OCI-LY7 (cell line): ENCODE measurements at regions not wholly inside any gene's neighbourhood (a gene's known extent, or its start where the extent isn't known, plus 50 kb on each side); places are given as distances from the start of the nearest gene placed in this dataset.

Experiments
- BruUV-seq: library from RNA; stranded (reverse); fragments of 400-500 nt; replicated peaks from 2 replicates; lab custom pipeline; 2021; lab: Mats Ljungman, UMichigan
- CTCF ChIA-PET: fragments of 300-600 bp; sonication (Branson Sonifier 250); formaldehyde crosslinking; loops from one replicate; lab custom pipeline; 2022; ENCODE audit warnings: antibody characterized with exemption; ENCODE audit not compliant: unreplicated experiment; lab: Charles Lee
- POLR2A ChIA-PET: fragments of 300-600 bp; sonication (Branson Sonifier 250); formaldehyde crosslinking; loops from one replicate; lab custom pipeline; 2022; ENCODE audit warnings: antibody characterized with exemption; lab: Charles Lee
- DNase-seq: peaks from one replicate; pipeline ENCODE4 v3.0.0-alpha.2; 2015; ENCODE audit warnings: low spot score
- H2AFZ ChIP-seq: fragments of 200-600 bp; sonication (generic), shearing (Covaris generic); 2 replicates; pipeline ENCODE4 v1.6.1; 2014; ENCODE audit warnings: mild to moderate bottlenecking, antibody characterized with exemption, low read length, moderate library complexity
- H3K27ac ChIP-seq: fragments of 200-600 bp; sonication (generic); 2 replicates; pipeline ENCODE4 v1.5.1; 2014; ENCODE audit warnings: mixed run types, low read depth, mild to moderate bottlenecking, moderate library complexity, low read length, inconsistent platforms; ENCODE audit not compliant: poor library complexity, severe bottlenecking
- H3K36me3 ChIP-seq: fragments of 200-600 bp; sonication (generic); 2 replicates; pipeline ENCODE4 v1.6.1; 2014; ENCODE audit warnings: mild to moderate bottlenecking, antibody characterized with exemption, low read length, moderate library complexity, mixed read lengths; ENCODE audit not compliant: insufficient read depth
- H3K4me1 ChIP-seq: fragments of 200-600 bp; sonication (generic); 2 replicates; pipeline ENCODE4 v1.5.1; 2014; ENCODE audit warnings: mild to moderate bottlenecking, low read length; ENCODE audit not compliant: insufficient read depth, poor library complexity, severe bottlenecking
- H3K4me2 ChIP-seq: fragments of 200-600 bp; sonication (generic); 2 replicates; pipeline ENCODE4 v1.6.1; 2014; ENCODE audit warnings: mild to moderate bottlenecking, low read length
- H3K4me3 ChIP-seq: fragments of 200-600 bp; sonication (generic); 2 replicates; pipeline ENCODE4 v1.5.1; 2014; ENCODE audit warnings: mild to moderate bottlenecking, low read depth, low read length; ENCODE audit not compliant: poor library complexity, severe bottlenecking
- H3K79me2 ChIP-seq: fragments of 200-600 bp; sonication (generic); 2 replicates; pipeline ENCODE4 v1.6.1; 2016; ENCODE audit warnings: low read depth, mild to moderate bottlenecking, low read length, moderate library complexity, mixed read lengths; ENCODE audit not compliant: insufficient read depth
- H3K9me2 ChIP-seq: fragments of 200-600 bp; sonication (generic); 2 replicates; pipeline ENCODE4 v1.6.1; 2016; ENCODE audit warnings: mild to moderate bottlenecking, low read length, mixed read lengths; ENCODE audit not compliant: insufficient read depth
- H3K9me3 ChIP-seq: fragments of 200-600 bp; sonication (generic); 2 replicates; pipeline ENCODE4 v1.6.1; 2014; ENCODE audit warnings: mild to moderate bottlenecking, mixed run types, low read length, mixed read lengths
- H4K20me1 ChIP-seq: fragments of 200-600 bp; sonication (generic); 2 replicates; pipeline ENCODE4 v1.6.1; 2014; ENCODE audit warnings: mild to moderate bottlenecking, antibody characterized with exemption, low read length, moderate library complexity, mixed read lengths; ENCODE audit not compliant: insufficient read depth
- CTCF ChIP-seq: fragments of 200-600 bp; sonication (generic); conservative IDR thresholded peaks from 2 replicates; pipeline ENCODE4 v1.5.1; 2014; ENCODE audit warnings: mild to moderate bottlenecking, antibody characterized with exemption, low read length, moderate library complexity, mixed read lengths
- EZH2phosphoT487 ChIP-seq: fragments of 200-600 bp; sonication (generic); IDR thresholded peaks from 2 replicates; pipeline ENCODE4 v1.6.1; 2018; ENCODE audit warnings: low read depth, borderline replicate concordance, mild to moderate bottlenecking, mixed run types, antibody characterized with exemption, low read length, moderate library complexity, mixed read lengths
- intact Hi-C: fragments of 100-400 bp; cut with micrococcal nuclease; formaldehyde crosslinking; loops from one replicate; pipeline ENCODE4 v1.10.0; 2022; ENCODE audit not compliant: unreplicated experiment

- Histone ChIP-seq H4K20me1 (no peaks in the 10 kb centered on the region), H3K4me3 (no peak overlapping the region), H3K4me1 (no peaks in the 10 kb centered on the region), H3K36me3 (no peaks in the 10 kb centered on the region), H2AFZ (no peak overlapping the region), H3K4me2 (no peak overlapping the region), H3K9me2 (no peaks in the 10 kb centered on the region), H3K79me2 (no peaks in the 10 kb centered on the region), H3K9me3 (no peaks in the 10 kb centered on the region), H3K27ac (no peak overlapping the region)
- intact Hi-C loops, result no loop called here
- no TSS peak for BruUV-seq
- no peak for TF ChIP-seq EZH2phosphoT487
- no peak for TF ChIP-seq CTCF
- ChIA-PET CTCF (no interaction called here), POLR2A (no interaction called here)
- DNase-seq, result no peak
These were observed 108.3 kb downstream of the CTTN start for GRCh38 chr11:70506658-70506970.

GRCh38 chr11:70506986-70507385 is 108.7 kb downstream of the CTTN start:
- TF ChIP-seq EZH2phosphoT487 (no peak), CTCF (no peak)
- H3K36me3 ChIP-seq, result no peaks in the 10 kb centered on the region
- no peaks in the 10 kb centered on the region for H3K4me1 ChIP-seq
- H3K9me2 ChIP-seq, result no peaks in the 10 kb centered on the region
- no peak overlapping the region for H3K27ac ChIP-seq
- H3K4me2 ChIP-seq, result no peak overlapping the region
- CTCF ChIA-PET, result no interaction called here
- intact Hi-C loops, result no loop called here
- no TSS peak for BruUV-seq
- no peak overlapping the region for H2AFZ ChIP-seq
- no peaks in the 10 kb centered on the region for H3K79me2 ChIP-seq
- no peaks in the 10 kb centered on the region for H3K9me3 ChIP-seq
- H4K20me1 ChIP-seq, result no peaks in the 10 kb centered on the region
- POLR2A ChIA-PET, result no interaction called here
- no peak for DNase-seq
- no peak overlapping the region for H3K4me3 ChIP-seq

- H3K79me2 ChIP-seq, result no peaks in the 10 kb centered on the region
- BruUV-seq, result no TSS peak
- H4K20me1 ChIP-seq, result no peaks in the 10 kb centered on the region
- intact Hi-C loops, result no loop called here
- DNase-seq, result no peak
- H3K36me3 ChIP-seq, result no peaks in the 10 kb centered on the region
- H3K9me3 ChIP-seq, result peaks cover 4% of the 10 kb centered on the region; the same call in 1 of the 2 replicates
- H2AFZ ChIP-seq, result no peak overlapping the region
- no peak overlapping the region for H3K27ac ChIP-seq
- no peak overlapping the region for H3K4me2 ChIP-seq
- no peak overlapping the region for H3K4me3 ChIP-seq
- POLR2A ChIA-PET, result no interaction called here
- no peaks in the 10 kb centered on the region for H3K4me1 ChIP-seq
- CTCF ChIA-PET, result no interaction called here
- TF ChIP-seq EZH2phosphoT487, result no peak
- no peak for TF ChIP-seq CTCF
- no peaks in the 10 kb centered on the region for H3K9me2 ChIP-seq
These were observed 109.3 kb downstream of the CTTN start for GRCh38 chr11:70507466-70508230.
